NB4 (cell line): ENCODE measurements at regions not wholly inside any gene's neighbourhood (a gene's known extent, or its start where the extent isn't known, plus 50 kb on each side); places are given as distances from the start of the nearest gene placed in this dataset.

Experiments used
- POLR2A ChIP-seq: IDR thresholded peaks from 2 replicates; pipeline ENCODE4 v1.6.1; 2011; ENCODE audit warnings: mild to moderate bottlenecking; ENCODE audit not compliant: insufficient read length; ENCODE audit errors: extremely low read depth
- TF ChIP-seq, protein P1 (sequence below): IDR thresholded peaks from one replicate; pipeline ENCODE4 v1.5.1; 2012; ENCODE audit warnings: low read depth, low read length
- TF ChIP-seq, protein P2 (sequence below): IDR thresholded peaks from 2 replicates; pipeline ENCODE4 v1.6.1; 2011; ENCODE audit warnings: low read depth, low read length

DNA sequence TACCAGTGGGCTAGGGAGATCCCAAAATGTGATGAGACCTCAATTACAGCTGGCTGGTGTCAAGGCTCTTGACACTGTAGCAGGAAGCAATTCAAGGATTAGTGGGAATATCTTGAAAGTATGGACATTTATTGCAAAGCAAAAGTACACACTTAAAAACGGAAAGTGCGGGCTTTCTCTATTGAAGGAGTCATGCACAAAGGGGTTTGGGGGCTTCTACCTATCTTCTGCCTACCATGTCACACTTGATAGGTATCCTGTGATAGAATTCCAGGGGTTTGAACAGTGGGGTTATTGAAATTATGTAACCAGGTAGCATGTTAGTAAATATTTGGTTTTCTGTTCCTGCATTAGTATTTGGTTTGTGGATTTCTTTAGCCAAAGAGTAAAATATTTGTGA lies 1652.1 kb upstream of the DDX18 start:
- no peak for TF ChIP-seq POLR2A
- TF ChIP-seq, protein P1, sequence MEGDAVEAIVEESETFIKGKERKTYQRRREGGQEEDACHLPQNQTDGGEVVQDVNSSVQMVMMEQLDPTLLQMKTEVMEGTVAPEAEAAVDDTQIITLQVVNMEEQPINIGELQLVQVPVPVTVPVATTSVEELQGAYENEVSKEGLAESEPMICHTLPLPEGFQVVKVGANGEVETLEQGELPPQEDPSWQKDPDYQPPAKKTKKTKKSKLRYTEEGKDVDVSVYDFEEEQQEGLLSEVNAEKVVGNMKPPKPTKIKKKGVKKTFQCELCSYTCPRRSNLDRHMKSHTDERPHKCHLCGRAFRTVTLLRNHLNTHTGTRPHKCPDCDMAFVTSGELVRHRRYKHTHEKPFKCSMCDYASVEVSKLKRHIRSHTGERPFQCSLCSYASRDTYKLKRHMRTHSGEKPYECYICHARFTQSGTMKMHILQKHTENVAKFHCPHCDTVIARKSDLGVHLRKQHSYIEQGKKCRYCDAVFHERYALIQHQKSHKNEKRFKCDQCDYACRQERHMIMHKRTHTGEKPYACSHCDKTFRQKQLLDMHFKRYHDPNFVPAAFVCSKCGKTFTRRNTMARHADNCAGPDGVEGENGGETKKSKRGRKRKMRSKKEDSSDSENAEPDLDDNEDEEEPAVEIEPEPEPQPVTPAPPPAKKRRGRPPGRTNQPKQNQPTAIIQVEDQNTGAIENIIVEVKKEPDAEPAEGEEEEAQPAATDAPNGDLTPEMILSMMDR, result no peak
- TF ChIP-seq, protein P2, sequence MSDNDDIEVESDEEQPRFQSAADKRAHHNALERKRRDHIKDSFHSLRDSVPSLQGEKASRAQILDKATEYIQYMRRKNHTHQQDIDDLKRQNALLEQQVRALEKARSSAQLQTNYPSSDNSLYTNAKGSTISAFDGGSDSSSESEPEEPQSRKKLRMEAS, result no peak
